ENCODE measurements at regions not wholly inside any gene's neighbourhood (a gene's known extent, or its start where the extent isn't known, plus 50 kb on each side); places are given as distances from the start of the nearest gene placed in this dataset.
"Not testable (repeated sequence)": the region's sequence is repeated elsewhere in the genome, so short reads cannot be mapped to it uniquely, and the experiment has no call there.

DNA sequence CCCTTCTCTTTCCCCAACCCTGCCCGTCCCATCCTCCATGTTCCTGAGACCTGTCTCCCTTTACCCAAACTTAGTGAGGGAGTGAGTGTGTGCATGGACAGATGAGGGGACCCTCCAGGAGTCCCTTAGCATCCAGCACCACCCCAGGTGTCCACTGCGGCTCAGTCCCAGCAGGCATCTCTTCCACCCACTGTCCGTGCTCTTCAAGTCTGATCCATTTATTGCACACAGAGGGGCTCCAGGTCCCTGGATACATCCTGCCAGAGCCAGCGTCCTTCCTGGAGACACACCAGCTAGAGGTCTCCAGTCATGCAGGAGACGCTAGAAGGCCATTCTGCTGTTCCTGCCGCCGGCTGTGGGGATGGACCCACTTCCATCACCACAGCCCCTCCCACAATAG is 239.2 kb downstream of the ADGRD1 start:
- DNase-seq = no peak

DNA sequence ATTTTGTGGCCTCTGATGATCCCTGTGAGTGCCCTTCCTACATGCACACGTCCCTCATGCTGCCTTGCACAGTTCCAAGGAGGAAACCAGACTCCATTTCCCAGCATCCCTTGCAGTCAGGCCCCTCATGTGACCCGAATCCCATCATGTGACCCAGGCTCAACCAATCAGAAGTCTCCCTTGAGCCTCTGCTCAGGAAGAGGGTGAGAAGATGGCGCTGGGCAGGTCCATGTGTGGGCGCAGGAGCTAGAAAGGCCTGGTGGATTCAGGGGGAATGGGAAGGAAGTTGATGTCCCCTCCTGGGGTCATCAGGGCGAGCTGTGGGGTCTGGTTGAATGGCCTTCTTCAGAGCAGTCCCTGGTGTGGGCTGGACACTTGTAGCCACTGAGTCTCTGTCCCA is 240.5 kb downstream of the ADGRD1 start:
- DNase-seq = no peak

GRCh38 chr12:131195796-131196195 is 242.1 kb downstream of the ADGRD1 start:
- no peak for DNase-seq

- DNase-seq = no peak
Measured at GRCh38 chr12:131196220-131196619, 242.5 kb downstream of the ADGRD1 start.

GRCh38 chr12:131197490-131197889 is 243.8 kb downstream of the ADGRD1 start:
- DNase-seq = no peak

DNA sequence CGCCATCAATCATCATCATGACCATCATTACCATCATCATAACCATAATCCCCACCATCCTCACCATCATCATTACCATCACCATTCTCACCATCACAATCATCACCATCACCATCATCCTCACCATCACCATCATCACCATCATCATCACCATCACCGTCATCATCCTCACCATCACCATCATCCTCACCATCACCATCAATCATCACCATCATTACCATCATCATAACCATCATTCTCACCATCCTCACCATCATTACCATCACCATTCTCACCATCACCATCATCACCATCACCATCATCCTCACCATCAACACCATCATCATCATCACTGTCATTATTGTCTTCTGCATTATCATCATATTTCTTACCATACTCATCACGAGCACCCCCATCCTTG is 245.5 kb downstream of the ADGRD1 start:
- no peak for DNase-seq

DNA sequence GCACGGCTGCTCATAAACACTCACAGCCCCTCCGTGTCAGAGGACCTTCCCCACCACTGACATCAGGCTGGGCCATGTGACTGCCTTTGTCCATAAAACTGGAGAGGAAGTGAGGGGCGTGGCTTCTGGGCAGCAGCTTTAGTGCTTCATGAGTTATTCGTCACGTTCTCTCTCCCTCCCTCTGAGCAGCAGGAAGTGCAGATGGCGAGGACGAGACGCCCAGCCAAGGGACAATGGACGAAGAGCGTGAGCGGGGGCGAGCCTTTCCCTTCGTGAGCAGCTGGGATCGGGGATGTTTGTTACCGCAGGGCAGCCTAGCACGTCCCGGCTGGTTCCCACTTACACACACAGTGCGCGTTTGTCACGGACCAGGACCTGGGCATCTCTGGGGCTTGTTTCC is 248.2 kb downstream of the ADGRD1 start:
- not testable (repeated sequence) for DNase-seq

GRCh38 chr12:131202592-131203378 is 249.1 kb downstream of the ADGRD1 start:
- DNase-seq = no peak

GRCh38 chr12:131203666-131204415 is 250.1 kb downstream of the ADGRD1 start:
- no peak for DNase-seq

DNA sequence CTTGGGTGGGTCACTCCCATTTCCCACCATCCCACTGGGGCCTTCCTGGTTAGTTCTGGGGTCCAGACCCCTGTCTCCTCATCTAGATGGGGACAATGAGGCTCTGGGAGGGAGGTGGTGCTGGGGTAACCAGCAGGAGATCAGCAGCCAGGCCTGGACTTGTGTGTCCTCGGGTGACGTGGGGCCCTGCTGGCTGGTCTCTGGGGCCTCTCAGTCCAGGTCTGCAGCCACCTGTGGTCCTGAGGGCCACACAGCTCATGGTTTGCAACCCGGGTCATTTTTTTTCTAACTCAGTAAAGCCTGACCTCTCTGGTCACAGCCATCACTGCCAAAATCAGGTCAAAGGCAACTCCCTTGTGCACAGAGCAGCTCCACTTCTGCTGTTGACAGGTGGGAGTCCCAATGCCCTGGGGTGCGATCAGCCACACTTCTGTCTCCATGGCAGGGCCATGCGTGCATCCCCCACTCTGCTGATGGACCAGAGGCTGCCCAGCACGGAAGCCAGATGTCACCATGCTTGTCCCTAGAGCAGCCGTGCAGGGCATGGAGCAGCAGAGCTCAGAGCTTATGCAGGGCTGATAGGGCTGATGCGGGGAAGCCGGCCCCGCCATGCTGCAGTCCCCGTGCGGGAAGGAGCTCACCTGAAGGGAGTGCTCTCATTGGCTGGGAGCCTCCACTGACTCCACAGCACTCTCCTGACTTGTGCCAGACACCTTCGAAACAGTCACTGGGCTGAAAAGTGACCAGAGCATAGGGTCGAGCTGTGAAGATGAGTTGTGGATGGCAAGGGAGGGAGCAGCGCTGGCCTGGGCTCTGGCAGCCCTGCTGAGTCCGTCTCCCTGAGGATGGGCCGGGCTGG is 250.9 kb downstream of the ADGRD1 start:
- no peak for DNase-seq

DNA sequence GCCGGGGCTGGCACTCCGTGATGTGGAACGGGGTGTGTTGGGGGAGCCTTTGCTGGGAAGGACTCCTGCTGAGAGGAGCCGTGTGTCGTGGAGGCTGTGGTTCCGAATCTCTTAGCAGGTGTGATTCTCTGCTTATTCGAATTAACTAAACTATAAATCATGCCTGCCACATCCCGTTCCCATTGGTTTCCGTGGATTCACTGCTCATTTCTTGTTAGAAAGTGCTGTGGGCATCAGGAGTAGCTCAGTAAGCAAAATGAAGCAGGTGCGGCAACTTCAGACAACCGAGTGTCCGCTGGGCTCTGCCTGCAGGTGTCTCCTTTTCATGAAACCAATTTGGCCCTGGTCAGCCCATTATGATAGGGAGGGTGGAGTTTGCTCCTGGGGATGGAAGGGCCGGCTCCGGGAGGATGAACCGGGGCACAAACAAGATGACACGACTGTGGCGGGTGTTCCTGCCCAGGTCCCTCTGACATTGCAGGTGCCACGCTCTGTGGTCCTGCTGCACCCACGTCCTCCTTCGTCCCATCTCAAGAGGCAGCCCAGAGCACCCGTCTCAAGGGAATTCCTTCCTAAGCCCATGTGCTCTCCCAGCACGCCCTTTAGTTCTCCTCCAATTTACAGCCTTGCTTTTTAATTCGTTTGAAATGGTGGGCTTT is 251.7 kb downstream of the ADGRD1 start:
- DNase-seq = not testable (repeated sequence)

- DNase-seq = not testable (repeated sequence)
Measured at GRCh38 chr12:131206630-131207299, 253.1 kb downstream of the ADGRD1 start.

- not testable (repeated sequence) for DNase-seq
Measured at GRCh38 chr12:131207300-131207660, 253.6 kb downstream of the ADGRD1 start.

DNA sequence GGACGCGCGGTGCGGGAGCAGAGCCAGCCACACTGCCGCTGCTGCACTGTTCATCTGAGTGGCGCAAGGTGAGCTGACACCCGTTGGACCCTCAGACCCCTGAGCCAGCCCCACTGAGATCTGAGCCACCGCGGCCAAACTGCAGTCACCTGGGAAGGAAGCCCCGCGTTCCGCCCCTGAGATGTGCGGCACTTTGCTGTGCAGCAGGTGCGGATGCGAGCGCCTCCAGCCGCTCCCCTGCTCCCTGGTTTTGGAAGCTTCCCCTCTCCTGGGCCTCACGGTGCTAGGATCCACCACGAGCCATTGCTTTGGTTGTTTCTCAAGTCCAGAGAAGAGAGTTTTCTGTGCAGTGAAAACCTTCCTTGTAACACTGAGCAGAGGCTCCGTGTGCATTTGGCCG is 254.1 kb downstream of the ADGRD1 start:
- not testable (repeated sequence) for DNase-seq

DNA sequence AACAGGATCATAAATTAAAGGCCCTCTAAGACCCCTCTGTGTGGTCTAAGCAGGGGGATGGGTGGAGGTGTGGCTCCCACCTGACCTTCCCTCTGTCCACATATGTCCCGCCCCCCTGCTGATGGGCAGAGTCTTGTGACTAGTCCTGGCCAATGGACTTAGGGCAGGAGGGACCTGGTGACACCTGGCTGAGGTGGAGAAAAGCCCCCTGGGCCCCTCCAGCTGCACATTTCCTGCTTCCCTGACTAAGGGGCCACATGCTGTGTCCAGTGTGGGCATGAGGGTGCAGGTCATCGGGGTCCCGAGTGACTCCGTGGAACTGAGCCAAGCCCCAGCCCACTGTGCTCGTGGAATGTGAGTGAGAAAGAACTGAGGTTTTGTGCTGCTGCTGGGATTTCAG is 254.7 kb downstream of the ADGRD1 start:
- no peak for DNase-seq

GRCh38 chr12:131209082-131210070 is 255.7 kb downstream of the ADGRD1 start:
- no peak for DNase-seq

- DNase-seq = no peak
Measured at GRCh38 chr12:131210506-131211339, 257.0 kb downstream of the ADGRD1 start.

GRCh38 chr12:131211340-131211938 is 257.7 kb downstream of the ADGRD1 start:
- no peak for DNase-seq

DNA sequence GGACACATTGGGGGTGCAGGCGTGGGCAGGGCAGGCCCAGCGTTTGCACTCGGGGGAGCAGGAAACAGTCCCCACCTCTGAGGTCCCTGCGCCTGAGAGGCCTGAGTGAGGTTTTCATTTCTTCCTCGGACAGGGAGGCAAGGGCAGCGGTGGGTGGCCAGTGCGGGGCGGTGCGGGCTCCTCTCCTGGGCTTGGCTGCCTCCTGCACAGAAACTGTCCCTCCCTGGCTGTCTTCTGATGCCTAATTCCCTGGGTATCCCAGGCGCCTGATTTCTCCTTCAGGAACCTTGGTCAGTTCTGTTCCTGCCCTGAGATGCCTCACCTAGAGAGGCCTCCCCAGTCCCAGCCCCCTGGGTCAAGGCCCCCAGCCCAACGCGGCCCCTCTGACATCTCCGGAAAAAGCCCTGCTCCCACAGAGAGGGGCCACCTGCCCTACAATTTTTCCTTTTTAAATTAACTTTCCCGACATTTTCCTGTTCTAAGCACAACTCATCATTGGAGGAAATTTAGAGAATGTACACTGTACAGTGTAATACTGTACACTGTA is 260.3 kb downstream of the ADGRD1 start:
- no peak for DNase-seq

Data from activated naive CD4-positive, alpha-beta T cell treated with Interleukin-2 at 50 U/mL for 16 hours (primary cell).